ENCODE measurements at regions not wholly inside any gene's neighbourhood (a gene's known extent, or its start where the extent isn't known, plus 50 kb on each side); places are given as distances from the start of the nearest gene placed in this dataset.
"Not testable (repeated sequence)": the region's sequence is repeated elsewhere in the genome, so short reads cannot be mapped to it uniquely, and the experiment has no call there.

GRCh38 chr17:55930291-55930809, 179.5 kb downstream of the PCTP start:
- Mint-ChIP-seq H3K4me3 (no peak overlapping the region), H3K4me1 (ENCODE audit: low read depth) (peaks cover 10% of the 10 kb centered on the region), H3K27me3 (ENCODE audit: low read depth) (no peaks in the 10 kb centered on the region), H3K36me3 (ENCODE audit: insufficient read depth in 2 of 2) (no peaks in the 10 kb centered on the region), H3K9me3 (peaks cover 2% of the 10 kb centered on the region in 2 donors), H3K27ac (no peak overlapping the region)
- no peak for DNase-seq
- no peak for ATAC-seq (replicated peaks in 1 of 2)

DNA sequence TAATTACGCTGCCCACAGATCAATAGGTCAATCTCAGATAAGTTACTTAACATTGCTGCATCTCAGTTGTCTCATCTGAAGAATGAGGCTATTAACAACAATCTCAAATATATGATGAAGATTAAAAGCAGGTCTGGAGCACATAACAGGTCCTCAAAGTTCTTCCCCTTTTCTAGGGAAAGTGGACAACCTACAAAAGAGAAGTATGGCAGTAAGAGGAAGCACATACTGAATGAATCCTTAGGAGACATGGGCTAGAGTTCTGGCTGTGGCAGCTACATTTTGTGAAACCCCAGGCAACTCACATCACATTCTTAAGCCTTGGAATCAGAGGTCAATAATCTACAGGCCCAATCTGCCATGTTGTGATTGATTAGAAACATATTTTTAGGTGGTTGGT, 180.6 kb downstream of the PCTP start:
- Mint-ChIP-seq H3K27me3 (ENCODE audit: low read depth) (no peaks in the 10 kb centered on the region), H3K36me3 (ENCODE audit: insufficient read depth in 2 of 2) (no peaks in the 10 kb centered on the region), H3K4me3 (no peak overlapping the region), H3K9me3 (no peaks in the 10 kb centered on the region), H3K27ac (no peak overlapping the region), H3K4me1 (ENCODE audit: low read depth) (peaks cover 3% of the 10 kb centered on the region)
- DNase-seq (no peak), ATAC-seq (replicated peaks in 1 of 2) (no peak)

GRCh38 chr17:55932973-55933372, 182.1 kb downstream of the PCTP start:
- no peak for ATAC-seq (replicated peaks in 1 of 2)
- Mint-ChIP-seq H3K4me3 (no peak overlapping the region), H3K9me3 (no peaks in the 10 kb centered on the region), H3K4me1 (ENCODE audit: low read depth) (no peaks in the 10 kb centered on the region), H3K27me3 (ENCODE audit: low read depth) (no peaks in the 10 kb centered on the region), H3K36me3 (ENCODE audit: insufficient read depth in 2 of 2) (no peaks in the 10 kb centered on the region), H3K27ac (no peak overlapping the region)
- DNase-seq: no peak

- not testable (repeated sequence) for H3K9me3 Mint-ChIP-seq; ATAC-seq (replicated peaks in 1 of 2); H3K27me3 Mint-ChIP-seq (ENCODE audit: low read depth); H3K4me1 Mint-ChIP-seq (ENCODE audit: low read depth); DNase-seq; H3K4me3 Mint-ChIP-seq; H3K27ac Mint-ChIP-seq; H3K36me3 Mint-ChIP-seq (ENCODE audit: insufficient read depth in 2 of 2)
These were observed 188.4 kb downstream of the PCTP start for GRCh38 chr17:55939181-55939810.

DNA sequence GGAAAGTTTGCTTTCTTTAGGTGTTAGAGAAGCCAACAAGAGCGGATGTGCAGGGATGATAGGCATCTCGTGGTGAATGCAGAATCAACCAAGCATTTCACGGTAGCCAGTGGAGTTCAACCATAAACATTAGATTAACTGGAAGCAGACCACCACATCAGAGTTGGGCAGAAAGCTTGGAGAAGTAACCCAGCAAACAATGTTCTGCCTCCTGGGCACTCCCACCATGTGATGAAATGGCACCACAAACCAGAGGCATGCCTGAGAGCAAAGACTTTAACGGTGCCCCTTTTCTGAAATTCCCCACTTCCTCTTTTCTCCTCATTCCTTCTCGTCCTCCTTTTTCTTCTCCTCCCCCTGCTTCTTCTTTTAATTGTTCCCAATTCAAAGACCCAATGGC, 193.5 kb upstream of the ANKFN1 start:
- H3K36me3 Mint-ChIP-seq (ENCODE audit: insufficient read depth in 2 of 2): no peaks in the 10 kb centered on the region
- no peaks in the 10 kb centered on the region for H3K4me1 Mint-ChIP-seq (ENCODE audit: low read depth)
- H3K27ac Mint-ChIP-seq: no peak overlapping the region
- H3K27me3 Mint-ChIP-seq (ENCODE audit: low read depth): peaks cover 18% of the 10 kb centered on the region
- DNase-seq (no peak), ATAC-seq (replicated peaks in 1 of 2) (no peak)
- no peak overlapping the region for H3K4me3 Mint-ChIP-seq
- H3K9me3 Mint-ChIP-seq: no peaks in the 10 kb centered on the region

GRCh38 chr17:55961386-55961785, 191.9 kb upstream of the ANKFN1 start:
- H3K27ac Mint-ChIP-seq: no peak overlapping the region
- no peak for ATAC-seq (replicated peaks in 1 of 2)
- no peak overlapping the region for H3K4me3 Mint-ChIP-seq
- no peaks in the 10 kb centered on the region for H3K4me1 Mint-ChIP-seq (ENCODE audit: low read depth)
- peaks cover 18% of the 10 kb centered on the region for H3K27me3 Mint-ChIP-seq (ENCODE audit: low read depth)
- no peak for DNase-seq
- no peaks in the 10 kb centered on the region for H3K9me3 Mint-ChIP-seq
- no peaks in the 10 kb centered on the region for H3K36me3 Mint-ChIP-seq (ENCODE audit: insufficient read depth in 2 of 2)

- no peak overlapping the region for H3K27ac Mint-ChIP-seq
- DNase-seq: no peak
- H3K4me1 Mint-ChIP-seq (ENCODE audit: low read depth): no peaks in the 10 kb centered on the region
- no peak overlapping the region for H3K4me3 Mint-ChIP-seq
- ATAC-seq (replicated peaks in 1 of 2): no peak
- peaks cover 18% of the 10 kb centered on the region for H3K27me3 Mint-ChIP-seq (ENCODE audit: low read depth)
- no peaks in the 10 kb centered on the region for H3K36me3 Mint-ChIP-seq (ENCODE audit: insufficient read depth in 2 of 2)
- no peaks in the 10 kb centered on the region for H3K9me3 Mint-ChIP-seq
These were observed 190.3 kb upstream of the ANKFN1 start for GRCh38 chr17:55962951-55963401.

GRCh38 chr17:55964191-55964590, 189.1 kb upstream of the ANKFN1 start:
- ATAC-seq (replicated peaks in 1 of 2) (no peak), DNase-seq (no peak)
- Mint-ChIP-seq H3K4me3 (no peak overlapping the region), H3K27me3 (ENCODE audit: low read depth) (peaks cover 18% of the 10 kb centered on the region), H3K4me1 (ENCODE audit: low read depth) (no peaks in the 10 kb centered on the region), H3K27ac (no peak overlapping the region), H3K9me3 (no peaks in the 10 kb centered on the region), H3K36me3 (ENCODE audit: insufficient read depth in 2 of 2) (no peaks in the 10 kb centered on the region)

- DNase-seq (no peak), ATAC-seq (replicated peaks in 1 of 2) (no peak)
- no peak overlapping the region for H3K4me3 Mint-ChIP-seq
- no peaks in the 10 kb centered on the region for H3K9me3 Mint-ChIP-seq
- H3K27ac Mint-ChIP-seq: no peak overlapping the region
- H3K36me3 Mint-ChIP-seq (ENCODE audit: insufficient read depth in 2 of 2): no peaks in the 10 kb centered on the region
- H3K4me1 Mint-ChIP-seq (ENCODE audit: low read depth): no peaks in the 10 kb centered on the region
- H3K27me3 Mint-ChIP-seq (ENCODE audit: low read depth): peaks cover 16% of the 10 kb centered on the region
These were observed 188.2 kb upstream of the ANKFN1 start for GRCh38 chr17:55965051-55965450.

DNA sequence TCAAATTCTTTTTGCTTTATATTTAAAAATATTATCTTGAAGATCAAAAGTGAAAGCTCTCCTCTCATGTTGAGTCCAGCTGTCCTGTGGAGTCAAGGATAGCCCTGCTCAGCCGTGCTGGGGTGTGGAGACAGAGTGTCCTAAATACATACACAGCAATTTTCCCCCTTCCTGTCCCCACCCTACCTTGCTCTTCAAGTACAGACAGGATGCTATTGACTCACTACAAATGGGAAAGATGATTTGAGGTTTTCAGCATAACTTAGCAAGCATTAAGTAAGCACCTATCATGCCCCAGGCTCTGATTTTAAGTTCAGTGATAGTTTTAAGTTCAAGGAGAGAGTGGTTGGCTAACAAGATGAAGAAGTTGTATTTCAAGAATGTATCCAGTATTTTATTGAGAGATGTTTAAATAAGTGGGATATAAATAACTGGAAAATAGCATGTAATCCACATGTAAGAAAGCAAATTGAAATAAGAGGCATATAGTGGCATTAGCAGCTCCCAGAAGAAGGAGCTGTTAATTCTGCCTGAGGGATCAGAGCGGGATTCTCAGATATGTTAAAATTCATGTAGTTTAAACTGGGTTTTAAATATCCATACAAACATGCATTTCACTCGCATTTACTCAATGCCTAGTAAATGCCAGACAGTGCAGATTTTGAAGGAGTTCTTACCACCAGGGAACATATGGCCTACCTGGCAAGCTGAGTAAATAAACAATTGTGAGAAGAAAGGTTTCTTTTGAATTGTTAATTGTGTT, 183.5 kb upstream of the ANKFN1 start:
- Mint-ChIP-seq H3K27me3 (ENCODE audit: low read depth) (no peaks in the 10 kb centered on the region), H3K4me1 (ENCODE audit: low read depth) (no peaks in the 10 kb centered on the region)
- ATAC-seq (replicated peaks in 1 of 2): no peak

GRCh38 chr17:55978578-55978977, 174.7 kb upstream of the ANKFN1 start:
- no peak overlapping the region for H3K27ac Mint-ChIP-seq
- ATAC-seq (replicated peaks in 1 of 2) (no peak), DNase-seq (no peak)
- H3K27me3 Mint-ChIP-seq (ENCODE audit: low read depth): no peaks in the 10 kb centered on the region
- no peaks in the 10 kb centered on the region for H3K4me1 Mint-ChIP-seq (ENCODE audit: low read depth)
- H3K36me3 Mint-ChIP-seq (ENCODE audit: insufficient read depth in 2 of 2): no peaks in the 10 kb centered on the region
- no peaks in the 10 kb centered on the region for H3K9me3 Mint-ChIP-seq
- no peak overlapping the region for H3K4me3 Mint-ChIP-seq

More for the DNA sequence above, 183.5 kb upstream of the ANKFN1 start:
- H3K4me3 Mint-ChIP-seq: no peak overlapping the region
- no peaks in the 10 kb centered on the region for H3K36me3 Mint-ChIP-seq (ENCODE audit: insufficient read depth in 2 of 2)
- H3K27ac Mint-ChIP-seq: no peak overlapping the region
- no peak for DNase-seq
- no peaks in the 10 kb centered on the region for H3K9me3 Mint-ChIP-seq

DNA sequence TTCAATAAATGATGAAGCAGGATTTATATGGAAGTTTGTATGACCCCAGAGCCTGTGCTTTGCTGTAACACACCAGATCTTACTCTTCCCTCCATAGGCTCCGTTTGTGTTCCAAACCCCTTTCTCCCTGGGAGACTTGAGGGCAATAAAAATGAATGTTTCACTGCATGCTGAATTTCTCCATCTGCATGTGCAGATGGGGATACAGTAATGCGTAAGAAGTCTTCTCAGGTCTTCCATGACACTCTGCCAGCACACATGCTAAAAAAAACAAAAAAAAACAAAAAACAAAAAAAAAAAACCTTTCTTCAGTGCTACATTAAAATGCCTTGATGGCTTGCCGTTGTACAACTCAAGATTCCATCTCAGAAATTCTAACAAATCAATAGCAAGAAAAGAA, 170.2 kb upstream of the ANKFN1 start:
- ATAC-seq (replicated peaks in 1 of 2) (no peak), DNase-seq (no peak)
- H3K27ac Mint-ChIP-seq: no peak overlapping the region
- H3K4me3 Mint-ChIP-seq: no peak overlapping the region
- no peaks in the 10 kb centered on the region for H3K36me3 Mint-ChIP-seq (ENCODE audit: insufficient read depth in 2 of 2)
- H3K27me3 Mint-ChIP-seq (ENCODE audit: low read depth): no peaks in the 10 kb centered on the region
- no peaks in the 10 kb centered on the region for H3K9me3 Mint-ChIP-seq
- H3K4me1 Mint-ChIP-seq (ENCODE audit: low read depth): no peaks in the 10 kb centered on the region

GRCh38 chr17:55986817-55987216, 166.5 kb upstream of the ANKFN1 start:
- ATAC-seq (replicated peaks in 1 of 2) (no peak), DNase-seq (no peak)
- peak overlapping the region; percentile 38 for H3K27ac Mint-ChIP-seq
- H3K4me1 Mint-ChIP-seq (ENCODE audit: low read depth): peaks cover 1% of the 10 kb centered on the region
- H3K9me3 Mint-ChIP-seq: peaks cover 0 to 4% of the 10 kb centered on the region in 2 donors
- H3K36me3 Mint-ChIP-seq (ENCODE audit: insufficient read depth in 2 of 2): no peaks in the 10 kb centered on the region
- no peak overlapping the region for H3K4me3 Mint-ChIP-seq
- H3K27me3 Mint-ChIP-seq (ENCODE audit: low read depth): peaks cover 10% of the 10 kb centered on the region

Data from activated T-cell treated with anti-CD3 and anti-CD28 coated beads, Interleukin-2, amount 50 U/mL, for 72 hours (primary cell).